ENCODE measurements at regions not wholly inside any gene's neighbourhood (a gene's known extent, or its start where the extent isn't known, plus 50 kb on each side); places are given as distances from the start of the nearest gene placed in this dataset.

DNA sequence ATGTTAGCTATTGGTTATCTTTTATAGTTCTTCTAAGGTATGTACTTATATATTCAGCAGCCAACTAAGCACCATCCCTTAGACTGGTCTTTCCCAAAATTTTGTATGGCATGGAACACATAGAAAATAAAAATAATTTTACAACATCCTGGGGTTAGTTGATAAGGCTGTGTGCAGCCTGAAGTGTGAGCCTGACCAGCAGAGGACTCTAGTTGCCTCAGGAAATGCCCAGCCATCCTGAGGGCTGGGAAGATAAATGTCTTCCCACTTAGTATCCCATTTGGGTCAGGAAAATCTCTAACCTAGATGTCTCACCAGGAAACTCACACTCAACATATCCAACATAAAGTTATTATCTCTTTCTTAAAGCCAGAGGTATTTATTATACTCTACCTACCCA is 251.4 kb upstream of the POF1B start:
- no peak overlapping the region for H3K4me3 ChIP-seq (ENCODE audit: low read length)
- TF ChIP-seq, protein P1, sequence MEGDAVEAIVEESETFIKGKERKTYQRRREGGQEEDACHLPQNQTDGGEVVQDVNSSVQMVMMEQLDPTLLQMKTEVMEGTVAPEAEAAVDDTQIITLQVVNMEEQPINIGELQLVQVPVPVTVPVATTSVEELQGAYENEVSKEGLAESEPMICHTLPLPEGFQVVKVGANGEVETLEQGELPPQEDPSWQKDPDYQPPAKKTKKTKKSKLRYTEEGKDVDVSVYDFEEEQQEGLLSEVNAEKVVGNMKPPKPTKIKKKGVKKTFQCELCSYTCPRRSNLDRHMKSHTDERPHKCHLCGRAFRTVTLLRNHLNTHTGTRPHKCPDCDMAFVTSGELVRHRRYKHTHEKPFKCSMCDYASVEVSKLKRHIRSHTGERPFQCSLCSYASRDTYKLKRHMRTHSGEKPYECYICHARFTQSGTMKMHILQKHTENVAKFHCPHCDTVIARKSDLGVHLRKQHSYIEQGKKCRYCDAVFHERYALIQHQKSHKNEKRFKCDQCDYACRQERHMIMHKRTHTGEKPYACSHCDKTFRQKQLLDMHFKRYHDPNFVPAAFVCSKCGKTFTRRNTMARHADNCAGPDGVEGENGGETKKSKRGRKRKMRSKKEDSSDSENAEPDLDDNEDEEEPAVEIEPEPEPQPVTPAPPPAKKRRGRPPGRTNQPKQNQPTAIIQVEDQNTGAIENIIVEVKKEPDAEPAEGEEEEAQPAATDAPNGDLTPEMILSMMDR (conservative IDR thresholded peaks at IDR 0.05; ENCODE audit: low read depth, low read length) = no peak
- no peak for DNase-seq (ENCODE audit: low read depth)

DNA sequence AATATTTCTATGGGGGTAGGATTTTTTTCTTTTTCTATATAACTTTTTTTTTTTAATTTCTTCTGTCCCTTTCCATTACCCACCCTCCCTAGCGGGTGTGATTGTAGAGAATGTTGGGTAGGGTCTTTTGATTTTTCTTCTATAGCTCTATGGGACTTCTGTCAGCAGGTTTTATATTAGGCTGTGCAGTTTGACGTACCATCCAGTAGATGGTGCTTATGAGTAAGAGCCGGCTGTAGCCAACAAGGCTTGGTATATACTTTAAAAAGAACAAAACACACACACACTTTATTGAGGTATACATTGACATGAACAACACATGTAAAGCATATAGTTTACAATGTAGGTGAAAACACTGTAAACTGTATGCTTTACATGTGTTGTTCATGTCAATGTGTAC is 247.9 kb upstream of the POF1B start:
- TF ChIP-seq, protein P1 (conservative IDR thresholded peaks at IDR 0.05; ENCODE audit: low read depth, low read length) = peak; percentile 51
- DNase-seq (ENCODE audit: low read depth) = no peak
- no peak overlapping the region for H3K4me3 ChIP-seq (ENCODE audit: low read length)

DNA sequence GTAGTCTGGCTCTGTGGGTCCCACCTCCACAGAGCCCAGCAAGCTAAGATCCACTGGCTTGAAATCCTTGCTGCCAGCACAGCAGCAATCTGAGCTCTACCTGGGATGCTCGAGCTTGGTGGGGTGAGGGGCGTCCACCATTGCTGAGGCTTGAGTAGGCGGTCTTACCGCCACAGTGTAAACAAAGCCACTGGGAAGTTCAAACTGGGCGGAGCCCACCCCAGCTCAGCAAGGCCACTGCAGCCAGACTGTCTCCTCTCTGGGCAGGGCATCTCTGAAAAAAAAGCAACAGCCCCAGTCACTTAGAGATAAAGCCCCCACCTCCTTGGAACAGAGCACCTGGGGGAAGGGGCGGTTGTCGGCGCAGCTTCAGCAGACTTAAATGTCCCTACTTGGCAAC is 243.2 kb upstream of the POF1B start:
- TF ChIP-seq, protein P1 (conservative IDR thresholded peaks at IDR 0.05; ENCODE audit: low read depth, low read length) = no peak
- no peak for DNase-seq (ENCODE audit: low read depth)

DNA sequence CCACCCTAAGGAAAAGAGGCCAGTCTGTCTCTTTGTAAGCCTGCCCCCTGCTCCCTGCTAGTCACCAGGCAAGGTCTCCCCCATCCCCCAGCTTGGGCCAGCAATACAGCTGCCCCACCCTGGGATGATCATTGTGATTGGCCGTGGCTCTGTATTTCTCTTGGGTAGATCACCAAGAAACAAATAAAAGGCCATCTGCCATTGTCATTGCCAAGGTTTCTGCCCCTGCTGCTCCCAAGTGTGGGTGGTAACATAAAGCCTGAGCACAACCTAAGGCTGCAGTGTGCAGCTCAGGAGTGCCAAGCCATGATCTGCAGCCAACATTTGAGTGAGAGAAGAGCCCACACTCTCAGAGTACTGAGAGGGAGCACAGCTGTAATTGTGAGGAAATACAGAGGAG is 241.0 kb upstream of the POF1B start:
- TF ChIP-seq, protein P1 (conservative IDR thresholded peaks at IDR 0.05; ENCODE audit: low read depth, low read length) = no peak
- DNase-seq (ENCODE audit: low read depth) = no peak

More for the DNA sequence above, 243.2 kb upstream of the POF1B start:
- no peak overlapping the region for H3K4me3 ChIP-seq (ENCODE audit: low read length)

DNA sequence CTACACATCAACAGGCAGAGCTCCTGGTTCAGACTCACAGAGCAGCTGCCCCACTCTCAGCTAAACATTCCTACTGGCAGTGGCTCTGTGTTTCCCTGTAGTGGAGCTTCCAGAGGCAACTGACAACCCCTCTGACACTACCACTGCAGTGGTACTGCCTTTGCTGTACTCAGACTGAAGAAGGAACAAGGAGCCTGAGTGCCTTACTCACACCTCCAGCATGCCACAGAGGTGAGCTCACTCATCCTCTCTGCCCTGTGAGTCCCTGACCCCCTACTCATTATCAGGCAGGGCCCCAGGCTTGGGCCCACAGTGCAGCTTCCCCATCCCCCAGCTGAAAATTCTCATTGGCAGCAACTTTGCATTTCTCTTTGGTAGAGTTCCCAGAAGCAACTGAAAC is 240.5 kb upstream of the POF1B start:
- no peak overlapping the region for H3K4me3 ChIP-seq (ENCODE audit: low read length)
- TF ChIP-seq, protein P1 (conservative IDR thresholded peaks at IDR 0.05; ENCODE audit: low read depth, low read length) = no peak

More for the DNA sequence above, 241.0 kb upstream of the POF1B start:
- H3K4me3 ChIP-seq (ENCODE audit: low read length) = no peak overlapping the region

DNA sequence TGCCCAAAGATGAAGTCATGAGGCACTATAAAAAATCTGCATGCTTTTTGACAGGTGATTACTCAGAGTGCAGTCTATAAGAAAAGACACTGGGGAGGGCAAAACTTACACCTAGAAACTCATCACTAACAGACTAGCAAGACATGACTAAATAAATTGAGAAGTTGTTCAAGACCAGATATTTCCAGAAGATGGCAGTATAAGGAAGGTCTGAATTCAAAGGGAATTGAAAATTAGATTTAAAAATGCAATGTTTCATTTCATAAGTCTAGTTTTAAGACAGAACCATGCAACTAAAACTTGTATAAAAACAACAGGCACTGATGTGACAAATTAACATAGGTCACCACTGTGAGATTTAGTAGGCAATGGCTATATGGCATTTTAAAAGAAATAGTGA is 232.5 kb upstream of the POF1B start:
- TF ChIP-seq, protein P1 (conservative IDR thresholded peaks at IDR 0.05; ENCODE audit: low read depth, low read length) = peak; percentile 32
- H3K4me3 ChIP-seq (ENCODE audit: low read length) = no peak overlapping the region
- no peak for DNase-seq (ENCODE audit: low read depth)

More for the DNA sequence above, 240.5 kb upstream of the POF1B start:
- DNase-seq (ENCODE audit: low read depth) = no peak

DNA sequence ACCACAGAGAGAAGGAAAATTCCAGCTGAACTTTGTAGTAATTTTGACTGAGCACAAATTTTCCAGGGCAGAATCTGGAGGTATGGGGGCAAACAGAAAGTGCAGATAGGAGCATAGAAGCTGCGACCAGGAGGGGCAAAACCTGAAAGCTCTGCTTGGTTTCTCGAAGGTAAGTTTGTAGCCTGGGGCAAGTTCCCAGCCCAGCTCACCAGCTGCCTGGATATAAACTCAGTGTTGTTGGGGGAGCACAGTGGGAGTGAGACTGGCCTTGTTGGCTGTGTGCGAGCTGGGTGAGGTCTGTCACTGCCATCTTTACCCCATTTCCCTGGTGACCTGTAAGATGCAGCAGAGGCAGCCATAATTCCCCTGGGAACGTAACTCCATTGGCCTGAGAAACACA is 213.5 kb upstream of the POF1B start:
- no peak for DNase-seq (ENCODE audit: low read depth)
- TF ChIP-seq, protein P1 (conservative IDR thresholded peaks at IDR 0.05; ENCODE audit: low read depth, low read length) = no peak
- no peak overlapping the region for H3K4me3 ChIP-seq (ENCODE audit: low read length)
